ENCODE measurements at regions not wholly inside any gene's neighbourhood (a gene's known extent, or its start where the extent isn't known, plus 50 kb on each side); places are given as distances from the start of the nearest gene placed in this dataset.

DNA sequence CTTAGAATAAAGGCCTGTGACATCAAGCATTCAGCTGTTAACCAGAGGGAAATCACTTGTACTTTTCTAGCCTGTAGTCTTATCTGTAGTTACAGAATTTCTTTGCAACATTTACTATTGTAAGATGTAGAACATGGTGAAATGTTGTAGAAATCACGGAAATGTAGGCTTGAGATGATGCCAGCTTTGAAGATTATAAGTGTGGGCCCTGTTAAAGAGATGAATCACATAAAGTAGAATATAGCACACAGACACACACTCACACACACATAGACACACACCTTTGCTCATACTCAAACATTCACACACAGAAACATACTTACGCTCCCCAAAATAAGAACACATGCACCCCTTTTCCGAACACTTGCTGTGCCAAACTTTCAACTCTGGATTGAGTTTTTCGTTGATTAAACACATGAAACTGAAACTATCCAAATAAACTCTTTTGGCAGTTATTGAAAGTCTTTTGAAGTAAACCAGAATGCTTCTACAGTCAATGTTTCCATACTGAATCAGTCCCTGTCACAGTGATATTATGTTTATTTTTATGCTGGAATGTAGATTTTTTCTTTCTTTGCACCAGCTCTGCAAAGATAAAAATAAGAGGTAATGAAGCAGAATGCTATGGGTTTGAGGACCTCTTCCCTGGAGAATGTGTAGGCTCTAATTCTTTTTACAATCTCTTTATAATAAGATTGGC lies 230.3 kb upstream of the MEOX2 start:
- H3K9me3 ChIP-seq (ENCODE audit: low read depth): no peaks in the 10 kb centered on the region
- DNase-seq (ENCODE audit: low read depth in 1 of 2, low spot score in 1 of 2): peak in 1 of 2 donors; percentile 41
- H3K4me3 ChIP-seq: no peak overlapping the region
- H3K27me3 ChIP-seq: no peaks in the 10 kb centered on the region
- H3K36me3 ChIP-seq: no peaks in the 10 kb centered on the region
- peaks cover 6% of the 10 kb centered on the region for H3K4me1 ChIP-seq (ENCODE audit: low read depth)
- TF ChIP-seq, protein P1, sequence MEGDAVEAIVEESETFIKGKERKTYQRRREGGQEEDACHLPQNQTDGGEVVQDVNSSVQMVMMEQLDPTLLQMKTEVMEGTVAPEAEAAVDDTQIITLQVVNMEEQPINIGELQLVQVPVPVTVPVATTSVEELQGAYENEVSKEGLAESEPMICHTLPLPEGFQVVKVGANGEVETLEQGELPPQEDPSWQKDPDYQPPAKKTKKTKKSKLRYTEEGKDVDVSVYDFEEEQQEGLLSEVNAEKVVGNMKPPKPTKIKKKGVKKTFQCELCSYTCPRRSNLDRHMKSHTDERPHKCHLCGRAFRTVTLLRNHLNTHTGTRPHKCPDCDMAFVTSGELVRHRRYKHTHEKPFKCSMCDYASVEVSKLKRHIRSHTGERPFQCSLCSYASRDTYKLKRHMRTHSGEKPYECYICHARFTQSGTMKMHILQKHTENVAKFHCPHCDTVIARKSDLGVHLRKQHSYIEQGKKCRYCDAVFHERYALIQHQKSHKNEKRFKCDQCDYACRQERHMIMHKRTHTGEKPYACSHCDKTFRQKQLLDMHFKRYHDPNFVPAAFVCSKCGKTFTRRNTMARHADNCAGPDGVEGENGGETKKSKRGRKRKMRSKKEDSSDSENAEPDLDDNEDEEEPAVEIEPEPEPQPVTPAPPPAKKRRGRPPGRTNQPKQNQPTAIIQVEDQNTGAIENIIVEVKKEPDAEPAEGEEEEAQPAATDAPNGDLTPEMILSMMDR (IDR thresholded peaks at IDR 0.05; ENCODE audit: low read depth, low read length): no peak
- no peak overlapping the region for H3K27ac ChIP-seq

DNA sequence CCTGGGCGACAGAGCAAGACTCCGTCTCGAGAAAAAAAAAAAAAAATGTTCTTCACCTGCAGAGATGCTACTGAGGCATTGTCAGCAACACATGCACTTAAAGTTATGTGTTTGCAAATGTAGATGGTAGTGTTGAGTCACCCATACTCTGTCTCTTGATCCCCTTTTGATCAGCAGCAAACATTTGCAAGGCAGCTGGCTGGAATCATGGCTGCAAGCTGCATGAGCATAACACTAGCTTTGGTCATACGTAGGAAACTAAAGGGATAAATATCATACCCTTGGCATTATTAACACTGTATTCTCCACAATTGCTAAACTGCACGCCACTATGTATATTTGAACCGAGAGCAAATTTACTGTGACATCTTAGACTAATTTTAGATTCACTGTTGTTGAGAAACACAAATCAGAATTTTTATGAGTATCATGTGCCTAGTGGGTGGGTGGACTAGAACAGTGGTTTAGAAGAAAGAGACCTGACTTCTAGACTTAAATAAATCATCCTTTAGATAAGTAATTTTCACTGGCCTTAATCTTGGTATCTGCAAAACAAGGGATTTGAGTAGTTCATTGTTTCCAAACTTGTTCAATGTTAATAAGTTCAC lies 229.3 kb upstream of the MEOX2 start:
- Histone ChIP-seq H3K4me1 (ENCODE audit: low read depth) (peaks cover 6% of the 10 kb centered on the region), H3K9me3 (ENCODE audit: low read depth) (no peaks in the 10 kb centered on the region), H3K27me3 (no peaks in the 10 kb centered on the region), H3K4me3 (no peak overlapping the region), H3K36me3 (no peaks in the 10 kb centered on the region), H3K27ac (no peak overlapping the region)
- no peak for DNase-seq (ENCODE audit: low read depth in 1 of 2, low spot score in 1 of 2)
- TF ChIP-seq, protein P1 (IDR thresholded peaks at IDR 0.05; ENCODE audit: low read depth, low read length): no peak

DNA sequence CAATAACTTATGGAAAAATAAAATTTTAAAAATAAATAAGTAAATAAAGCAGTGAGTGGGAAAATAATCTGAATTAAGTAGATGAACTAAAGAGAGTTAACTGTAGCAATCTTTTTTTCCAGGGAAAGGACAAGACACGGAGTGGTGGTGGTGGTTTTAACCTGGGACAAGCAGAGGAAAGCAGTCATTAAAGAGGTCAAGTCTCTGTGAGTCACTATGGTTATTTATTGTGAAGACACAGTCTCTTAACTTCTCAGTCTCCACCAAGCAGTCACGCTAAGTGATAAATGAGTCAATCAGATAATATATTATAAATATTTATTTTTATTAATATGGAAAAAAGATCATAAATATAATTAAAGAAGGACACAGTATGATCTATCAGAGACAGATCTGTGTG lies 228.1 kb upstream of the MEOX2 start:
- TF ChIP-seq, protein P1 (IDR thresholded peaks at IDR 0.05; ENCODE audit: low read depth, low read length): no peak
- Histone ChIP-seq H3K4me1 (ENCODE audit: low read depth) (peaks cover 6% of the 10 kb centered on the region), H3K27me3 (no peaks in the 10 kb centered on the region)

DNA sequence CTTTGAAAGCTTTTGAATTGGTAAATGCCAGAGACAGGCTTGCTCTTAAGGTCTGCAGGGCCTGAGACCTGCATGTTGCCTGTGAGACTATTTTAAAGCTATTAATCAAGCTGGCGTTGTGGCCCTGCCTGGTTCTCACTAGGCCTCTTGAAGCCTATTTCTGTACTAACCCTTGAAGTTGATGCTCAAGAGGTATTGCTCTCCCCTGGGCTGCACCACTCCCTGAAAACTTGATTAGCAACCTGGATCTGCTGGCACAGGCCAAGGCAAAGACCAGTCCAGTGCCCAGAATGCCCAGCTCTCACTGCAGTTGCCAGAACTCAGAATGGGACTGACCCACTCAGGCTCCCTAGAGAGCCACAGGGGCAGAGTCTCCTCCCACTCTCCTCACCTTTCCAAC lies 220.0 kb upstream of the MEOX2 start:
- TF ChIP-seq, protein P1 (IDR thresholded peaks at IDR 0.05; ENCODE audit: low read depth, low read length): no peak
- H3K4me3 ChIP-seq: no peak overlapping the region
- H3K27me3 ChIP-seq: no peaks in the 10 kb centered on the region
- H3K9me3 ChIP-seq (ENCODE audit: low read depth): no peaks in the 10 kb centered on the region
- peaks cover 13% of the 10 kb centered on the region for H3K4me1 ChIP-seq (ENCODE audit: low read depth)
- no peaks in the 10 kb centered on the region for H3K36me3 ChIP-seq
- H3K27ac ChIP-seq: peak overlapping the region; percentile 75
- peak in 1 of 2 donors; percentile 71 for DNase-seq (ENCODE audit: low read depth in 1 of 2, low spot score in 1 of 2)

More for the DNA sequence above, 228.1 kb upstream of the MEOX2 start:
- H3K4me3 ChIP-seq: no peak overlapping the region
- H3K27ac ChIP-seq: no peak overlapping the region
- no peak for DNase-seq (ENCODE audit: low read depth in 1 of 2, low spot score in 1 of 2)
- H3K9me3 ChIP-seq (ENCODE audit: low read depth): no peaks in the 10 kb centered on the region
- H3K36me3 ChIP-seq: no peaks in the 10 kb centered on the region

DNA sequence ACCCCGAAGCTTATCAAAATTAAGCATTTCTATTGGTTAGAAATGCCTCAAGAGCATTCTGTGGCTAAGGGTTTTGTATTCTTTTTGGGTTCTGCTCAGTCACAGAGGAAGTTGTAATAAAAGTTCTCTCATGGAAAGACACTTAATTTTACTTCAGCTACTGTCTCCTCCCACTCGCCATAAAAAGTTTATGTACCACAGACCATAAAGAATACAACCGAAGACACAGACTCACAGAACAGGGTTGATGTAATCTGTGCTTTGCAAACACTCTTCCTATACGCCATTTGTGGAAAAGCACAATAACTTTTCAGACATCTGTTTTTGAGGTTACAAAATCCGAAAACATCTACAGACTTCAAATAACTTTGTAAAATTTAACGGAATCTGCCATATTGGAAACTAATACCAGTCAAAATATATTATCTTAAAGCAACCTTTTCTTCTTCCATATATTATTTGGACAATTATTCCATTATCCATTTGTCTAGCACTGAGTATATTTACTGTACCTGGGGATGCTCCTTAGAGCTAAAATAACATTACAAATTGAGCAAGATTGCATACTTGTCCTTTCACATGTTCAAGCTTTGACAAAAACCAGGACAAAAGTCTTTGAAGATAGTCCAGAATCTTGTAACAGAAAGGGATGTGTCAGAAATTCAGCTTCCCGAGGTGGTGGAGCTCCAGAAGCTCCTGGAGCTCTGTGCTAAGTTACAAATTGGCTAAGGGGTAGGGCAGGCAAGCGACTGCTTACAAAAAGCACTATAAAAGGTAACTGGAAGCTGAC lies 219.0 kb upstream of the MEOX2 start:
- TF ChIP-seq, protein P1 (IDR thresholded peaks at IDR 0.05; ENCODE audit: low read depth, low read length): no peak
- no peaks in the 10 kb centered on the region for H3K9me3 ChIP-seq (ENCODE audit: low read depth)
- DNase-seq (ENCODE audit: low read depth in 1 of 2, low spot score in 1 of 2): no peak
- H3K36me3 ChIP-seq: no peaks in the 10 kb centered on the region
- H3K27me3 ChIP-seq: no peaks in the 10 kb centered on the region
- peaks cover 13% of the 10 kb centered on the region for H3K4me1 ChIP-seq (ENCODE audit: low read depth)
- no peak overlapping the region for H3K4me3 ChIP-seq
- peak overlapping the region; percentile 75 for H3K27ac ChIP-seq
